ENCODE measurements at regions not wholly inside any gene's neighbourhood (a gene's known extent, or its start where the extent isn't known, plus 50 kb on each side); places are given as distances from the start of the nearest gene placed in this dataset.

DNA sequence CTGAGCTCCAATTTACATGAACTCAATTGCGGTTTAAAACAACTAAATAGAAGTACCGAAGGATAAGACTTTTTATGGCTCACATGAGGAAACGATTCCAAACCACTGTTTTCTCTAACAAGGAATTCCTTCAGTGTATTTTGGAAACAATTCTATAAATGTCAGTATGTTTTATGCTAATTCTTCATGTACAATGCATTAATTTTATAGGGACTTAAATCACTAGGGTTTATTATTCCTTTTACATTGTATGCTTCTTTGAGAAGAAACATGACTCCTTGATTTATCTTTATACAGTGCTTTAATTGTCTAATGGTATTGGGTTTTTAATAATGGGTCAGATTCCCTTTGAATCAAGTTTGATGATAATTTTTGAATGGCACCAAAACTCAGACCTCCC, 566.8 kb downstream of the EPHA4 start:
- H3K27me3 ChIP-seq, result no peaks in the 10 kb centered on the region
- in situ Hi-C loops (cut with MboI; ENCODE audit: low sequenced_read_pairs in 4 of 4), result no loop called here
- intact Hi-C loops (cut with DNase I; ENCODE audit: low total_unique reads), result no loop called here
- ATAC-seq, result no peak
- no peak overlapping the region for H3K4me3 ChIP-seq
- H3K4me1 ChIP-seq, result no peaks in the 10 kb centered on the region
- no peak overlapping the region for H3K27ac ChIP-seq
- H3K9me3 ChIP-seq, result no peaks in the 10 kb centered on the region
- H3K36me3 ChIP-seq, result no peaks in the 10 kb centered on the region
- TF ChIP-seq, protein P1, sequence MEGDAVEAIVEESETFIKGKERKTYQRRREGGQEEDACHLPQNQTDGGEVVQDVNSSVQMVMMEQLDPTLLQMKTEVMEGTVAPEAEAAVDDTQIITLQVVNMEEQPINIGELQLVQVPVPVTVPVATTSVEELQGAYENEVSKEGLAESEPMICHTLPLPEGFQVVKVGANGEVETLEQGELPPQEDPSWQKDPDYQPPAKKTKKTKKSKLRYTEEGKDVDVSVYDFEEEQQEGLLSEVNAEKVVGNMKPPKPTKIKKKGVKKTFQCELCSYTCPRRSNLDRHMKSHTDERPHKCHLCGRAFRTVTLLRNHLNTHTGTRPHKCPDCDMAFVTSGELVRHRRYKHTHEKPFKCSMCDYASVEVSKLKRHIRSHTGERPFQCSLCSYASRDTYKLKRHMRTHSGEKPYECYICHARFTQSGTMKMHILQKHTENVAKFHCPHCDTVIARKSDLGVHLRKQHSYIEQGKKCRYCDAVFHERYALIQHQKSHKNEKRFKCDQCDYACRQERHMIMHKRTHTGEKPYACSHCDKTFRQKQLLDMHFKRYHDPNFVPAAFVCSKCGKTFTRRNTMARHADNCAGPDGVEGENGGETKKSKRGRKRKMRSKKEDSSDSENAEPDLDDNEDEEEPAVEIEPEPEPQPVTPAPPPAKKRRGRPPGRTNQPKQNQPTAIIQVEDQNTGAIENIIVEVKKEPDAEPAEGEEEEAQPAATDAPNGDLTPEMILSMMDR (IDR thresholded peaks at IDR 0.05 in 4 of 5, conservative IDR thresholded peaks at IDR 0.05 in 1 of 5), result no peak
- DNase-seq, result no peak

DNA sequence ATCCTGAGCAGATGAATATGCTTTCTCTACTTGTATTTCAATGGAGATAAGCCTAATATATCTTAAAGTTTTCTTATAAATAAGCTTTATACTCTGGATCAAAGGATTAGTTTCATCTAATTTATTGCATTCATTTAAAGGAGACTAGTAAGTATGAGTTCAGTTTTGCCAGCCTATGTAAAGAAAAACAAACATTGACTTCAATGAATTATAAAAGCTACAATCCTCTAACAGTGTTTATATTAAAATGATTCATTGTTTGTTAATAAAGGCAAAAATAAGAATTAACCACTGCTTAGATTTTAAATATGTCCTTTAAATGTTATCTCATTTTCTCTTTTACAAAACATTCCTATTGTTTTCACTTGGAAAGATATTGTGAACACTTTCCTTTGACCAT, 566.0 kb downstream of the EPHA4 start:
- no peaks in the 10 kb centered on the region for H3K36me3 ChIP-seq
- ATAC-seq, result no peak
- TF ChIP-seq POLR2A (IDR thresholded peaks at IDR 0.05), result no peak
- TF ChIP-seq, protein P1 (IDR thresholded peaks at IDR 0.05 in 4 of 5, conservative IDR thresholded peaks at IDR 0.05 in 1 of 5), result no peak
- in situ Hi-C loops (cut with MboI; ENCODE audit: low sequenced_read_pairs in 4 of 4) (no loop called here), intact Hi-C loops (cut with DNase I; ENCODE audit: low total_unique reads) (no loop called here)
- H3K4me1 ChIP-seq, result no peaks in the 10 kb centered on the region
- H3K27me3 ChIP-seq, result no peaks in the 10 kb centered on the region
- H3K4me3 ChIP-seq, result no peak overlapping the region
- no peak overlapping the region for H3K27ac ChIP-seq
- no peaks in the 10 kb centered on the region for H3K9me3 ChIP-seq
- DNase-seq, result no peak

DNA sequence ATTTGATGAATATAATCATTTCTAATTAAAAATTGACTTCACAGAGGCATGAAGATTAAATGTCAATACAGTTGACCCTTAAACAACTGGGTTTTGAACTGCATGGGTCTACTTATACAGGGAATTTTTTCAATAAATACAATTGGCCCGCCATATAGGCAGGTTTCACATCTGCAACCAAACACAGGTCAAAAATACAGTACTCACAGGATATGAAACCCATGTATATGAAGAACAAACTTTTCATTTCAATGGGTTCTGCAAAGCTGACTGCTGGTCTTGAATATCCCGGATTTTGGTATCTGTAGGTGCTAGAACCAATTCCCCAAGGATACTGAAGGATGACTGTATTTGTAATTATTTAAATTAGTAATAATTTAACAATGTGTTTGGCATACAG, 555.6 kb downstream of the EPHA4 start:
- ATAC-seq (no peak), DNase-seq (no peak)
- Histone ChIP-seq H3K4me1 (no peaks in the 10 kb centered on the region), H3K27ac (no peak overlapping the region), H3K36me3 (no peaks in the 10 kb centered on the region), H3K9me3 (no peaks in the 10 kb centered on the region), H3K4me3 (no peak overlapping the region), H3K27me3 (no peaks in the 10 kb centered on the region)
- in situ Hi-C loops (cut with MboI; ENCODE audit: low sequenced_read_pairs in 4 of 4) (no loop called here), intact Hi-C loops (cut with DNase I; ENCODE audit: low total_unique reads) (no loop called here)
- TF ChIP-seq, protein P1 (IDR thresholded peaks at IDR 0.05 in 4 of 5, conservative IDR thresholded peaks at IDR 0.05 in 1 of 5), result no peak
- no peak for TF ChIP-seq POLR2A (IDR thresholded peaks at IDR 0.05)

DNA sequence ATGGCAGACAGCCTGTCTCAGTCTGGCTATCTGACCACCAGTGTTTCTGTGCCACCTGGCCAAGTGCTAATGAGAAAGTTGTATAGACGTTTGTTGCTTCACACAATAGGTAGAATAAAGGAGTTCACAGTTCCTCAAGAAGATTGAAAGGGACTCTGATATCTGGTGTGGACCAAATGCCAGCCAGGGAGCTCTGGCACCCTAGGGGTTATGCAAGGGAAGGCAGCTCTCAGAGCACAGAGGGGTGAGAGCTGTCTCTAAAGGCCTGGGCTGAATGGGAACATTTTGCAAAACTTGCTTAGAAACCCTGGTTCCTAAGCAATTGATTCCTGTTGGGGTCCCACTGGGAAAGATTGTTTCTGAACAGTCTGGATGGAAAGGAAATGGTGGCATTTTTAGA, 553.8 kb downstream of the EPHA4 start:
- in situ Hi-C loops (cut with MboI; ENCODE audit: low sequenced_read_pairs in 4 of 4) (no loop called here), intact Hi-C loops (cut with DNase I; ENCODE audit: low total_unique reads) (no loop called here)

DNA sequence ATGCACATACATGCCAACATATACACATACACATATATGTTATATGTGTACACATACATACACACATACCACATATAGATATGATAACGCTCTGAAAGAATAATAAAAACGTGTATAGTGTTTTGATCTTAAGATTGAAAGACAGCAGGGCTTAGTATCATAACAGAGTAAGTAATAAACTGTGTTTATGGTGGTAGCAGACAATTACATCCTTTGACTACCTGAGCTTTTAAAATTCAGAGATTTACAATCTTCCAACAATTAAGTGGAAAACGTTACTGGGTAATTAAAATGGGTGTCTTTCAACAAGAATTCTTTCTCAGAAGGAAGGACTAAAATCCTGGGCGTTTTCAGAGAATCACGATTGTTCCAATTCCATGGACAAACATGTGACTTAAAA, 552.4 kb downstream of the EPHA4 start:
- Histone ChIP-seq H3K27ac (no peak overlapping the region), H3K4me1 (no peaks in the 10 kb centered on the region), H3K27me3 (no peaks in the 10 kb centered on the region), H3K9me3 (no peaks in the 10 kb centered on the region), H3K36me3 (no peaks in the 10 kb centered on the region), H3K4me3 (no peak overlapping the region)
- intact Hi-C loops (cut with DNase I; ENCODE audit: low total_unique reads) (no loop called here), in situ Hi-C loops (cut with MboI; ENCODE audit: low sequenced_read_pairs in 4 of 4) (no loop called here)
- TF ChIP-seq, protein P1 (IDR thresholded peaks at IDR 0.05 in 4 of 5, conservative IDR thresholded peaks at IDR 0.05 in 1 of 5), result no peak
- no peak for TF ChIP-seq POLR2A (IDR thresholded peaks at IDR 0.05)
- no peak for ATAC-seq
- DNase-seq, result no peak

More for the DNA sequence above, 553.8 kb downstream of the EPHA4 start:
- H3K36me3 ChIP-seq, result no peaks in the 10 kb centered on the region
- H3K4me3 ChIP-seq, result no peak overlapping the region
- TF ChIP-seq, protein P1 (IDR thresholded peaks at IDR 0.05 in 4 of 5, conservative IDR thresholded peaks at IDR 0.05 in 1 of 5), result no peak
- no peak for TF ChIP-seq POLR2A (IDR thresholded peaks at IDR 0.05)
- H3K9me3 ChIP-seq, result no peaks in the 10 kb centered on the region
- no peaks in the 10 kb centered on the region for H3K4me1 ChIP-seq
- DNase-seq, result no peak
- no peaks in the 10 kb centered on the region for H3K27me3 ChIP-seq
- H3K27ac ChIP-seq, result no peak overlapping the region
- ATAC-seq, result no peak

Data from gastrocnemius medialis (tissue), 4 donors.